ENCODE measurements at regions not wholly inside any gene's neighbourhood (a gene's known extent, or its start where the extent isn't known, plus 50 kb on each side); places are given as distances from the start of the nearest gene placed in this dataset.
A peak's percentile ranks its signal among the peaks of the same experiment; 100 is the strongest.
"Not testable (repeated sequence)": the region's sequence is repeated elsewhere in the genome, so short reads cannot be mapped to it uniquely, and the experiment has no call there.

DNA sequence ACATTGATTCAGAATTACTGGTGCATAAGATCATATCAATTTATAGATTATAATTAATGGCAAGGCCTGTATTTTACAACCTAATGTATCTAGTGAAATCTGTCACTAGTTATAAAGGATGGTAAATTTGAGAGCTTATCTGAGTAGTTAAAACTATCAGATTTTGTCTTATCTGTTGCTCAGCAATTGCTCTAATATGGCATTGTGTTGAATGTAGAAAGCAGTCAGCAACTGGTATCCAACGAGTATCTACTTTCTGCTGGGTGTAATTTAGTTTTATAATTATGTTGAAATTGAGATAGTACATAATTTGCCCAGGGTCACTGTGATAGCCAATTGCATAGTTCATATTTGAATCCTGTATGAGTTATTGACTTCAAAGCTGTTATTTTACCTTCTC lies 1005.7 kb downstream of the CDH11 start:
- no peak for DNase-seq (ENCODE audit: low read depth)

DNA sequence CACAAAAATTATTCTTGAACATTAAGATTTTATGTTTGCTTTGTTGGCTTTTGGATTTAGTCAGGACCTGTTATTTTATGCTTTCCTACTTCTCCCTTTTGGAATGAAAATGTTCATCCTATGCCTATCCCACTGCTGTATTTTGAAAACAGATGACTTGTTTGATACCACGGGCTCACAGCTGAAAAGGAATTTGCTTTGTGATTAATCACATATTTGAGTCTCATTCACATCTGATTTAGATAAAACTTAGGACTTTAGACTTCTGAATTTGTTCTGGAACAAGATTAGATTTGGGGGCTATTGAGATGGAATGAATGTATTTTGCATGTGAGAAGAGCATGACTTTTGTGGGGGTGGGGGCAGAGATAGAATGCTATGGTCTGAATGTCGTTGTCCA lies 1012.6 kb downstream of the CDH11 start:
- no peak for DNase-seq (ENCODE audit: low read depth)

DNA sequence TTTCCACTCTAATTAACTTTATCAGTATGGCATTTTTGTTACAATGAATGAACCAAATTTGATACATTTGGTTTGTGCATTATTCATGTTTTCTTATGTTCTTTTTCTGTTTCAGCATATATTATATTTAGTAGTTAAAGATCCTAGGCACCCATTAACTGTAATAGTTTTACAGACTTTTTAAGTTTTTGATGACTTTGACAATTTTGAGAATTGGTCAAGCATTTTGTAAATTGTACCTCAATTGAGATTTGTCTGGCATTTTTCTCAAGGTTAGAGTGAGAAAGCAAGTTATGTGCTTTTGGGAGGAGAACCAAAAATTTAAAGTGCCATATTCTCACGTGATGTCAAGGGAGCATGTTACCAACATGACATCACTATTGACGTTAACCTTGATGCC lies 1019.2 kb downstream of the CDH11 start:
- DNase-seq (ENCODE audit: low read depth) = no peak

DNA sequence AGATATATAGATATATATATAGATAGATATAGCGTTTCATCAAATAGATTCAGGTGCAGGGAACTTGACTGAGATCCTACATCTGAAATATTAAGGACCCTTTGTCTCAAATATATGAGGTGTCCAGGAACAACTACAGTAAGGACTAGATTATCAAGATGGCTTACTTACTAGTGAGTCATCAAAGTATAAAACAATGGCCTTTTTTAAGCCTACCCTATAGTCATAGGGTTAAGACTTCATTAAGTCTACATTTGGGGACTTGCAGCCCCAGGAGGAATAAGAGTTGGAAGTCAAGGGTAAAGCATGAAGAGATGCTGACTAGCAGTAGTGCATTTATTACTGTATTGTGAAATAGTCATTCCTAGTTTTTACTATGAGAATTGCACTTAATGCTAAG lies 1023.4 kb downstream of the CDH11 start:
- DNase-seq (ENCODE audit: low read depth) = no peak

DNA sequence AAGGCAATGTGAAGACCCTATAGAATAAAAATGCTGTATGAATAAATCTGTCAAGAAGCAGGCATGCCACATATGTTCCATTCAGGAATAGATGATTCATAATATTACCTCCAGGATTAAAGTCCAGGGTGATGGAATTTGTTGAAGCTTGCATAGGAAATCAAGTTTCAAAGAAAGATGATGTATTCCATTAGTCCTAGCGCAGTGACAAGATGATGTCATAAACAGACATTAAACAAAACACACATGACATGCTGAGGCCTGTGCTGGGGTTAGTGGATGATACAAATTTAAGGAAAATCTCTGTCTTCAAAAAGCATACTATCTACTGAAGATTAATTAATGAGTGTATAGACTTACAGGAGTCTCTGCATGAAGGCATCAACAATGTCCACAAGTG lies 1025.2 kb downstream of the CDH11 start:
- no peak for DNase-seq (ENCODE audit: low read depth)

DNA sequence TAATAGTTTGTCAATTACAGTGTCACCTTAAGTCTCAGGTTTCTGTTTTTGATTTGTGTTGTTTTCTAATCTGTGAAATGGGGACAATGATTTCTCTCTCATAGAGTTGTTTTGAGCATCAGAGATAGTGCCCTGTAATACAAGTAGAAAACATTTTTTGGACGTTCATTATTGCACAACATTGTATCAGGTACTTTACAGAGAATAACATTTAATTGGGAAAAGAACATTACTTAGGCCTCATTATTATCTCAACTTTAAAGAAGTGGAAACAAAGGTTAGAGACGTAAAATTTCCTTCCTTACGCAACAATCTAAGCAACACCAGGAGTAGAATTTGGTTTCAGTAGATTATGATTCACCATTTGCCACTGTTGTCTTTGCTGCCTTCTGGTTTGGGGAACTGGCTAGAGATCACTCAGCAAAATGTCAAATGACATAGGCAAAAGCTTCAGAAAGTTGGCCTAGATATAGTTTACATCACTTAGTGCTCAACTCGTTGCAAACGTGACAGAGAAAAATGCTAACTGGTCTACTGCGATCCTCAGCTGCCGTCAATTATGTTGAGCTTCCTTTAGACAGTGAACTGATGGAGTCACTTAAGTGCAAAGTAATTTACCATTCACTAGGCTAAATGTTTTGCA lies 1026.8 kb downstream of the CDH11 start:
- DNase-seq (ENCODE audit: low read depth) = no peak

DNA sequence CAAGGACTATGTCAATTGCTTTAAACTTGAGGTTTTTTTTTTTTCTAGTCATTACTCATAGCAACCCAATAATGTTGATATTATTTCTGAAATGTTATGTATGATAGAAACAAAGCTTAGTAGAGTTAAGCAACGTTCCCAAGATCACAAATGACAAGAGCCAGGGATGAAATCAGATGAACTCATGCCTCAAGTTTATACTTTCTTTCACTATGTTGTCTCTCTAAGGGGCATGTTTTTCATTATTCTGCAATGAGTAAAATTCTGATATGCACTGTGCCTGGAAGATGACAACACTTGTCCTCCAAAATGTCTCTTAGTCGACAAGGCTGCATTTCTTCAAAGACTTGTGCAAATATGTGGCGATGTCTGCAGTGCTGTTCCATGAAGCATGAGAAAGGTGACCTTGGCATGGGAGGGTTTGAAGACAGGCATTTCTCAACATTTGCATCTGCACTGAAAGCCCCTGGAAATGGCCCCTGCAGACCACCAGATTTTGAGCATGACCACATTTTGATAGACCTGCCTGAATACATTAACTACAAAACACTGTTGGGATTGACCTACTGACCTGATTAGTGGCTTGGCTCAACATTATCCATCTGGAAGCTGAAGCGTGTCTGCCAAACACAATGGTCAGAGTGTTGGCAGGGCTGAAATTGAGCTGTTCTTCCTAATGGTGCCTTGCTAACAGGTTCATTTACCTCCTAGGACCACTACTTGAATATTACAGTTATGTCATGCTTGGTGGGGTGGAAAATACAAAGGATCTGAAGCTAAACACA lies 1027.5 kb downstream of the CDH11 start:
- DNase-seq (ENCODE audit: low read depth) = peak; percentile 20

DNA sequence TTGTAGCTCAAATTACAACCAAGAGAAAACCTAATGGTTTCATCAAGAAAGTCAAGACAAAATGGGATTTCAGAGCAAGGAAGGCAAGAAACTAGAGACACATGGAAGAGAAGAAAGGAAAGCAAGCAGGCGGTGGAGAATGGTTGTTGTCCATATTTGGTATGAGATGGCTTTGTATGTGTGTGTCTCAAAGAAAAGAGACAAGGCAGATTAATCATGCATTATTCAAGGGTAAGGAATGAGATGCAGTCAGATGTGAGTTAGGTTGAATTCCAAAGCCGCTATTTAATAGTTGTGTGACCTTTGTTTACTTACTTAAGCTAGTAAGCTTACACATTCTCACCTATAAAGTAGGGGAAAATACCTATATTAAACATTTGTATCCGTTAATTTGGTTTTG lies 1029.6 kb downstream of the CDH11 start:
- peak; percentile 84 for DNase-seq (ENCODE audit: low read depth)

DNA sequence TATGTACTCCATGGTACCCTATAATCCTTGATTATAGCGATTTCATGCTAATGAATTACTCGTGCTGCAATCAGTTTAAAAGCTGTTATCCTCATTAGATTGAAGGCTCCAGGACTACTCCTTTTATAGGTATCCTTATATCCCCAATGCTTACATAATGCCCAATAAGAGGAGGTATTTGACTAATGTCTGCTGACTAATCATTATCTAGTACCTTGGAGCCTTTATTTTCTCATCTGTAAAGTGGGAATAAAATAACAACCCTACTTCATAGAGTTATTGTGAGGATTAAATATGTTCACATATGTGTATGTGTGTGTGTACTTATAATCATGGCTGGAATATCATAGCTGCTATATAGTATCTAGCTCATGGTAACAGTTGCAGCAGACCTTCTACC lies 1031.5 kb downstream of the CDH11 start:
- DNase-seq (ENCODE audit: low read depth) = no peak

DNA sequence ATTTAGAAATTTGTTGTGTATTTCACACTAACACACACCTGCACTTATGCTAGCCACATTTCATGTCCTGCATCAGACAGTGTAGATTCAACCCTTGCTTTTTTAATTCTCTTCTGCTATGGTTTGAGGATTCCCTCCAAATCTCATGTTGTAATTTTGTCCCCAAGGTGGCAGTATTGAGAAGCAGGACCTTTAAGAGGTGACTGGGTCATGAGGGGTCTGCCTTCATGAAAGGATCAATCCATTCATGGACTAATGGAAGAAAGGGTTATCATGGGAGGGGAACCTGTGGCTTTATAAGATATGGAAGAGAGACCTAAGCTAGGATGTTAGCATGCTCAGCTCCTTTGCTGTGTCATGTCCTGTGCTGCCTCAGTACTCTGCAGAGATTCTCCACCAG lies 1032.2 kb downstream of the CDH11 start:
- DNase-seq (ENCODE audit: low read depth) = peak; percentile 55

DNA sequence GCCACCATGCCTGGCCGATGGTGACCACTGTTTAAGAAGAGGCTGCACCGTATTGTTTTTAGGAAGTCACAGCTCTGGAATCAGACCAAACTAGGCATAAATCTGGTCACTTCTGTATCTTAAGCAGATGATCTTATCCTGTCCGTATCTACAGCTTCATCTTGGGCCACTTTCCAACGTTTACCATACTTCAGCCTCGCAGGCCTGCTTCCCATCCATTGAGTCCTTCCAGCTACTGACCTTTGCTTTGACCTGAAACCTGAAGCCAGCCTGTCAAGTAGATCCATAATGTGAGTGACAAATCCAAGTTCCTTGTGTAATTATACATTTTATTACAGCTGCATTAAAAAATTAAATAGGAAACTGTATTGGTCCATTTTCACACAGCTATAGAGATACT lies 1033.0 kb downstream of the CDH11 start:
- DNase-seq (ENCODE audit: low read depth) = no peak

DNA sequence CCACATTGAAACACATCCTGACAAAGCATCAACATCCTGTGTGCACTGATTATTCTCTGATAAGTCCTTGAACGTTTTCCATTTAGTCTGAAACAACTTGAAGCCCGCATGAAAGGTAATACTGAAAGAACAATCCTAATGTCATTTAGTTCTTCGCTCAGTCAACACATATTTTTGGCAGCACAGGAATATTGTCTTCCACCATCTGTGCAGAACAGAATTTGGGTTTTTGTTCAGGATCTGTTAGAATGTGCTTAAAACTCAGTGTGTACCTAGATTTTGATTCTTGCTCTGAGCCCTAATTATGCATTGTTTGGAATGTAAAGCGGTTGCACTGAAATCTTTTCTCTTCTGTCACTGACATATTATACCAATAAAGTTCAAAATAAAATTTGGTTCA lies 1036.6 kb downstream of the CDH11 start:
- DNase-seq (ENCODE audit: low read depth) = no peak

DNA sequence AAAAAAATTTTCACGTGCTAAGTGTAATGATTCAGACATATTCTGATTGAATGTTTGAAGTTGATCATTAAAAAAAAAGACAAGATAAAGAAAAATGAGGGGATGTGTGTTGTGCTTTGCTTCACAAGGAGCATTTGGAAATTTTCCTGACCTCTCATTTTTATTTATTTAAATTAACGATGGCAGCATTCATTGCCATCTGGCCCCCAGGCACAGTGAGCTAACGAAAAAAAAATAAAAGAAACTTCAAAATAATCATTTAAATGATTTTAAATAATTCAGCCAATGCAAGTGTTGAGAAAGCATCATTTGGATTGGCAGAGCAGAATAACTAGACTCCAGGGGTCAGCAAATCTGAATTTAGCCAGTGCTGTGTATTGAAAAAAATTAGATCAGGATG lies 1037.2 kb downstream of the CDH11 start:
- DNase-seq (ENCODE audit: low read depth) = no peak

DNA sequence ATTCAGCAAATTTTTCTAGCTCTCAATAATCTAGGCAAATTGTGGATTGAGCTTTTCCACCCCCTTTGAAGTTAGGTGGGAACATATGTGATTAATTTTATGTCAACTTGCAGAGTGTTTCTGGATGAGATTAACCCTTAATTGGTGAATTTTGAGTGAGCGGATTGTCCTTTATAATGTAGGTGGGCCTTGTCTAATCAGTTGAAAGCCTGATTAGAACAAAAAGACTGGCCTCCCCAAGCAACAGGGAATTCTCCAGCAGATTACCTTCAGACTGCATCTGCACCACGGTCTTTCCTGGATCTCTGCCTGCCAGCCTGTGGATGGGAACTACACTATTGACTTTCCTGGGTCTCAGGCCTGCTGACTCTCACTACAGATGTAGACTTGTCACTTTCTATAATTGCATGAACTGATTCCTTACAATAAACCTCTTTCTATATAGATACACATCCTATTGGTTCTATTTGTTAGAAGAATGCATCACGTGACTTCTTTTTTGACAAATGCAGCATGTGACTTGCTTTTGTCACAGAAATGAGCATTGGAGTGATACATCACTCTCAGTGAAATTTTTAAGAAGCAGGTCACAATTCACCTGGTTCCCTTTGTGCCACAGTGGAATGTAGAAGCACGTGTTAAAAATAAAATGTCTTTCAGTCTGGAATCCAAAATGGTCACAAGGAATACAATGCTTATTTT lies 1038.3 kb downstream of the CDH11 start:
- no peak for DNase-seq (ENCODE audit: low read depth)

DNA sequence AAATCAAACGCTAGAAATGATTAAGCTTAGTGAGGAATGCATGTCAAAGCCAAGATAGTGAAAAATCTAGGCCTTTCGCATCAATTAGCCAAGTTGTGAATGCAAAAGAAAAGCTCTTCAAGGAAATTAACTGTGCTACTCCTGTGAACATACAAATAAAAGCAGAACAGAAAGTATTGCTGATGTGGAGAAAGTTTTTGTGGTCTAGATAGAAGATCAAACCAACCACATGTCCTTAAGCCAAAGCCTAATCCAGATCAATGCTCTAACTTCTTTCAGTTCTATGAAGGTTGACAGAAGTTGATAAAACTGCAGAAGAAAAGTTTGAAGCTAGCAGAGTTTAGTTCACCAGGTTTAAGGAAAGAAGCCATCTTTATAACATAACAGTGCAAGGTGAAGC lies 1044.6 kb downstream of the CDH11 start:
- DNase-seq (ENCODE audit: low read depth) = no peak

DNA sequence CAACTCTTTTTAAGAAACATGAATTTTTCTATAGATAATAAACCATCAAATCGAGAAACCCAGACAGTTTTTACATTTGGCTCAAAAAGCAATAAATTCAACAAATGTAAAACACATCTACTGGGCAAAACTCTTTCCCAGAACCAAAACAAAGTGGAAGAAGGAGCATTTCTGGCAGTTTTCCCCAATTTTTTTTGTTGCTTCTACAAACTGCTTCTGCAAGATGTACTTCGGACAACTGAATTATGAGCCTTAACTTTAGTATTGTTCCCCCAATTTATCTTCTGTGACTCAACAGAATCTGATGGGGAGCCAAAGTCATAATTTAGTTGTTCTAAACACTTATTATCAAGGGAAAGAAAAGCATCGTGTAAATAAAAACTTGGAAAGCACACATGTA lies 1047.2 kb downstream of the CDH11 start:
- no peak for DNase-seq (ENCODE audit: low read depth)

DNA sequence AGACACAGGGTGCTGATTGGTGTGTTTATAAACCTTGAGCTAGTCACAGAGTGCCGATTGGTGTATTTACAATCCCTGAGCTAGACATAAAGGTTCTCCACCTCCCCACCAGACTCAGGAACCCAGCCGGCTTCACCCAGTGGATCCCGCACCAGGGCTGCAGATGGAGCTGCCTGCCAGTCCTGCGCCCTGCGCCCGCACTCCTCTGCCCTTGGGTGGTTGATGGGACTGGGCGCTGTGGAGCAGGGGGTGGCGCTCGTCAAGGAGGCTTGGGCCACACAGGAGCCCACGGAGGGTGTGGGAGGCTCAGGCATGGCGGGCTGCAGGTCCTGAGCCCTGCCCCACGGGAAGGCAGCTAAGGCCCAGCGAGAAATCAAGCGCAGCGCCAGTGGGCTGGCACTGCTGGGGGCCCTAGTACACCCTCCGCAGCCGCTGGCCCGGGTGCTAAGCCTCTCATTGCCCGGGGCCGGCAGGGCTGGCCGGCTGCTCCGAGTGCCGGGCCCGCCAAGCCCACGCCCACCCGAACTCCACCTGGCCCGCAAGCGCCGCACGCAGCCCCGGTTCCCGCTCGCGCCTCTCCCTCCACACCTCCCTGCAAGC lies 1049.6 kb downstream of the CDH11 start:
- not testable (repeated sequence) for DNase-seq (ENCODE audit: low read depth)

DNA sequence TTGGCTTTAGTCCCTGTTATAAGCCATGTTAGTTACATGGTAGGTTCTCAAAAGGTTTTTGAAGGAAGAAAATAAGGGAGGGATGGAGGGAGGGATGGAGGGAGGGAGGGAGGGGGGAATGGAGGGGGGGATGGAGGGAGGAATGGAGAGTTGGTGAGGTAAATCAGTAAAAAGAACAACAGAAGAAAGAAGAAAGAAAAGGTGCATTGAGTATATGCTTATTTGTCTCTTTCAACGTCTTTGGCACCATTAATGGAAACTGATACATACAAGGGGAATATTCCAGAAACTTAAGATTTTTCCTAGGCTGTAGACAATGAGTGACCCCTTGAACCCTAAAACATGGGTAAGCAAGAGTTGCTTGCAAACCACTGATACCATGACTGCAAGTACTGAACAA lies 1056.3 kb downstream of the CDH11 start:
- DNase-seq (ENCODE audit: low read depth) = no peak

DNA sequence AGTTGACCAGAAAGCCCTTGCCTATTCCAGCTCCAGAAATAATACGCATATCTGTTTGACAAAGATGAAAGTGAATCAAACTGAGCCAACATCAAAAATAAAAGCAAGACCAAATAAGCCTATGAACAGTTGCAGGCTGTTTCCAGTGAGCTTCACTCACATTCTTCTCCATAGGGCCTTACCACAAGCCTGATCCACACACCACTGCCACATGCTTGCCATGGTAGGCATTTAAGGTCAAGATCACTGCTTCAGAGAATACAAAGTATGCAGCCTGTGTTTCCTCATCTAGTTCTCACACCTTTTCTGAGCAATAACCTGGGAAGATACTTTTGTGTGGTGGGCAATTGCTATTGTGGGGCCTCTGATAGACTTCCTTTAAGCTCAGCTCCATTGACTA lies 1060.2 kb downstream of the CDH11 start:
- DNase-seq (ENCODE audit: low read depth) = peak; percentile 1

DNA sequence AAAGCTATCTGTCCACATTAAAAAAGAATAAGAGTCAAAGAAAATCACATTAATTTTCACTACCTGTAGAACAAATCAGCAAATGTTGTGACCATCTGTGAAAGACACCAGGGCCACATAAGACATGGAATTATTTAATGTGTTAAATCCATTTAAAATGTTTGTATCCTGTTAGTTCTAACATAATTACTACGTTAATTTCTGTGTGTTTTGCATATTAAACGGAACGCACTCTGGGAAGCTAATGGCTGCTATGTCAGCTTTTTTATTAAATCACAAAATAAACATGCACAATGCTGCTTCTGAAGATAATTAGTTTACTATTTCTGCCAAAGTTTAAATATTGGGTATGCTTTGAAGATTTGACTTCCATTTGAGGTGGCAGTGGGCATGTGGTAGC lies 1061.2 kb downstream of the CDH11 start:
- no peak for DNase-seq (ENCODE audit: low read depth)

DNA sequence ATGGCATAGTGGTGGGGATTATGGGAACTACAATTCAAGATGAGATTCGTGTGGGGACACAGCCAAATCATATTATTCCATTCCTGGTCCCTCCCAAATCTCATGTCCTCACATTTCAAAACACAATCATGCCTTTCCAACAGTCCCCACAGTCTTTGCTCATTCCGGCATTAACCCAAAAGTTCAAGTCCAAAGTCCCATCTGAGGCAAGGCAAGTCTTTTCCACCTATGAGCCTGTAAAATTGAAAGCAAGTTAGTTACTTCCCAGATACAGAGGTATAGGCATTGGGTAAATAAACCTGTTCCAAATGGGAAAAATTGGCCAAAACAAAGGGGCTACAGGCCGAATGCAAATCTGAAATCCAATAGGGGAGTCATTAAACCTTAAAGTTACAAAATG lies 1063.2 kb downstream of the CDH11 start:
- DNase-seq (ENCODE audit: low read depth) = no peak

DNA sequence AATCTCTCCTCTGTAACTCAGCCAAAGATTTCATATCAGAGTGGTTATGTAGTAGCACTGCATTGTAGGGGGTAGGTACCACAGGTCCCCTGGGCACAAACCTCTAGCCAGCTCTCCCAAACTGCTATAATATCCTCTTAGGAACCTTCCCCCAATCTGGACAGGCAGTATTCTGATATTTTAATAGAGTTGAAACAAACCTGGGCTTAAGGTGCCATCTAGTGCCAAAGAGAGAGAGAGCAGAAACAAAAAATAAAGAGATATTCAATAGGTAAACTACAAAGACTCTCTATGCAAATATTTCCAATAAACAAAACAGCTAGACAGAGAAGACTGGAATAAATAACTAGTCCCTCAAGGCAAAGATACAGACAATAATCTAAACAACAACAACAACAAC lies 1070.0 kb downstream of the CDH11 start:
- DNase-seq (ENCODE audit: low read depth) = peak; percentile 9

DNA sequence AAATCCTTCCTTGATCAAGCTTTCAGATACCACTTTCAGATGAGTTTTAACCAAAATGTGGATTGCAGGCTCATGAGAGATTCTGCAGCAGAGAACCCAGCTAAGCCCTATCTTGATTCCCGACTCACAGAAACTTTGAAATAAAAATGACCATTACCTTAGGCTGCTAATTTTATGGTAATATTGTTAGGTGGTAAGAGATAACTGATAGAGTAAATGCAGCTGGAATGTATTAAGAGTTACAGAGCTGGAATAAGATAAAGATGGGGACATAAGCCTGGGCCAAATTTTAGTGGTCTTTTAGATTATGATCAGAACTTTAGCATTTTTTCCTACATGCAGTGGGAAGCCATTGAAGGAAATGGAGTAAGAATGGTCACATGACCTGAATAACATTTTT lies 1074.0 kb downstream of the CDH11 start:
- DNase-seq (ENCODE audit: low read depth) = no peak
